Spleen (tissue), 7 donors: ENCODE measurements at regions not wholly inside any gene's neighbourhood (a gene's known extent, or its start where the extent isn't known, plus 50 kb on each side); places are given as distances from the start of the nearest gene placed in this dataset.

Experiments used
- POLR2A ChIP-seq, 3 donors: fragments of 450-650 bp; IDR thresholded peaks; one replicate each; pipeline ENCODE4 v1.5.1; 2017; ENCODE audit warnings: antibody characterized with exemption in 3 of 3, mild to moderate bottlenecking in 1 of 3
- POLR2AphosphoS5 ChIP-seq, 3 donors: sonication (generic); formaldehyde crosslinking; IDR thresholded peaks; one replicate each; pipeline ENCODE4 v1.5.1; 2017; ENCODE audit warnings: antibody characterized with exemption in 3 of 3
- TF ChIP-seq, protein P1 (sequence below), 11 experiments: fragments of 200-600 bp in 7 of 11; fragments of 450-650 bp in 4 of 11; sonication (generic) in 4 of 11; IDR thresholded peaks in 8 of 11; conservative IDR thresholded peaks in 3 of 11; 1 replicate in 7 of 11; 2 replicates in 4 of 11; pipeline versions ENCODE4 v1.4.0 to v1.8.0; 2016 to 2021; ENCODE audit warnings: antibody characterized with exemption in 11 of 11, inconsistent platforms in 4 of 11, mild to moderate bottlenecking in 1 of 11
- donor health status: DM: no; HTN: no; CAD: no; lungs with moderate emphysema.
- donor health status: DM: no; HTN: no; CAD: no.
- donor health status: DM: no; HTN: no; CAD: no.

DNA sequence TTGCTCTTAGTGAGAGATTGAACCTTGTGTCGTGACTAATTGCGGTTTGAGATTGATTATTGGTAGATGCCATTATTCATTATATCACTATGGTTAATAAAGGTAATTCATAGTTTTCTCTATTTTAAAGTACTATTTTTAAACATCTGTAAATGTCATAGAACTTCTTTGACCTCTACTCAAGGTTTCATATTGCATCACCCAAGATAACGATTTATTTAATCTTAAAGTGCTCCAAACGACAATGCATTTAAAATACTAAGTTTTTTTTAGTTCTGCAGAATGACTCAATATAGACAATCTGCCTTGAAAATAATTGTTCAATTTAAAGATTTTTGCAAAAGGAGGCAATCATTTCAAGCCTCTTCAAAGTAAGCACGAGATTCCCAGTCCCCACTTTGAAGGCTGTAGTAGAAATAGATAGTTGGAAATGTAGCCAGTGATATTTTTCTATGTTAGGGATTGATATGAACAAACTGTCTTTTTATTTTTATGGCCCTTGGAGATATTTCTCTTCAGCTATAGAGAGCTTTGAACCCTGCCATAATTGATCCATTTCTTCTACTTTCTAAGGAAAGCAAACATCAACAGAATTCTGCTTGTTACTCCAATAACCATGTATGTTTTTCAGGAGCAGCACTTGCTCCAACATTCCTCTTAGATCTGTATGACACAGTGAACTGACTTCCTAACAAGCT lies 114.2 kb upstream of the PALMD start:
- TF ChIP-seq, protein P1, sequence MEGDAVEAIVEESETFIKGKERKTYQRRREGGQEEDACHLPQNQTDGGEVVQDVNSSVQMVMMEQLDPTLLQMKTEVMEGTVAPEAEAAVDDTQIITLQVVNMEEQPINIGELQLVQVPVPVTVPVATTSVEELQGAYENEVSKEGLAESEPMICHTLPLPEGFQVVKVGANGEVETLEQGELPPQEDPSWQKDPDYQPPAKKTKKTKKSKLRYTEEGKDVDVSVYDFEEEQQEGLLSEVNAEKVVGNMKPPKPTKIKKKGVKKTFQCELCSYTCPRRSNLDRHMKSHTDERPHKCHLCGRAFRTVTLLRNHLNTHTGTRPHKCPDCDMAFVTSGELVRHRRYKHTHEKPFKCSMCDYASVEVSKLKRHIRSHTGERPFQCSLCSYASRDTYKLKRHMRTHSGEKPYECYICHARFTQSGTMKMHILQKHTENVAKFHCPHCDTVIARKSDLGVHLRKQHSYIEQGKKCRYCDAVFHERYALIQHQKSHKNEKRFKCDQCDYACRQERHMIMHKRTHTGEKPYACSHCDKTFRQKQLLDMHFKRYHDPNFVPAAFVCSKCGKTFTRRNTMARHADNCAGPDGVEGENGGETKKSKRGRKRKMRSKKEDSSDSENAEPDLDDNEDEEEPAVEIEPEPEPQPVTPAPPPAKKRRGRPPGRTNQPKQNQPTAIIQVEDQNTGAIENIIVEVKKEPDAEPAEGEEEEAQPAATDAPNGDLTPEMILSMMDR (IDR thresholded peaks at IDR 0.05 in 8 of 11, conservative IDR thresholded peaks at IDR 0.05 in 3 of 11) = no peak
- no peak for TF ChIP-seq POLR2AphosphoS5 (IDR thresholded peaks at IDR 0.05)
- no peak for TF ChIP-seq POLR2A (IDR thresholded peaks at IDR 0.05)
